GM23248 (cell line): ENCODE measurements at regions not wholly inside any gene's neighbourhood (a gene's known extent, or its start where the extent isn't known, plus 50 kb on each side); places are given as distances from the start of the nearest gene placed in this dataset.

Source experiments
- EZH2 ChIP-seq: fragments of 200-600 bp; sonication (generic); IDR thresholded peaks from 2 replicates; pipeline ENCODE4 v1.6.1; 2018; ENCODE audit warnings: antibody characterized with exemption, mild to moderate bottlenecking; ENCODE audit not compliant: insufficient read depth, poor library complexity, severe bottlenecking
- EZH2phosphoT487 ChIP-seq: fragments of 200-600 bp; sonication (generic); IDR thresholded peaks from 2 replicates; pipeline ENCODE4 v1.6.1; 2018; ENCODE audit warnings: antibody characterized with exemption, moderate library complexity, mild to moderate bottlenecking, low read depth; ENCODE audit not compliant: insufficient read depth

GRCh38 chr12:92481066-92481465, 221.7 kb upstream of the PLEKHG7 start:
- no peak for TF ChIP-seq EZH2
- no peak for TF ChIP-seq EZH2phosphoT487
